ENCODE measurements at regions not wholly inside any gene's neighbourhood (a gene's known extent, or its start where the extent isn't known, plus 50 kb on each side); places are given as distances from the start of the nearest gene placed in this dataset.

- TF ChIP-seq POLR2A (IDR thresholded peaks at IDR 0.05) (no peak), CTCF (IDR thresholded peaks at IDR 0.05) (no peak), EP300 (IDR thresholded peaks at IDR 0.05) (no peak)
These were observed 421.4 kb upstream of the NRSN1 start for GRCh38 chr6:23704479-23705052.

Measured in tibial nerve (tissue), 4 donors.